Astrocyte (in vitro differentiated cells and primary cell): ENCODE measurements at regions not wholly inside any gene's neighbourhood (a gene's known extent, or its start where the extent isn't known, plus 50 kb on each side); places are given as distances from the start of the nearest gene placed in this dataset.

Experiments used
- CTCF ChIP-seq: IDR thresholded peaks from 2 replicates; pipeline ENCODE4 v1.5.1; 2011; ENCODE audit warnings: low read depth, mild to moderate bottlenecking, inconsistent platforms, low read length, moderate library complexity; ENCODE audit not compliant: insufficient read depth
- EZH2 ChIP-seq: IDR thresholded peaks from 2 replicates; pipeline ENCODE4 v1.6.1; 2012; ENCODE audit warnings: mild to moderate bottlenecking, low read length, inconsistent platforms; ENCODE audit not compliant: insufficient read depth

- TF ChIP-seq EZH2 (no peak), CTCF (no peak)
These were observed 181.9 kb downstream of the PMP22 start for GRCh38 chr17:15083225-15083624.
